Neuronal stem cell (in vitro differentiated cells): ENCODE measurements at regions not wholly inside any gene's neighbourhood (a gene's known extent, or its start where the extent isn't known, plus 50 kb on each side); places are given as distances from the start of the nearest gene placed in this dataset.

ENCODE experiments used
- DNase-seq: peaks from one replicate; pipeline ENCODE4 v3.0.0-alpha.2; 2013; ENCODE audit warnings: low spot score
- H2AFZ ChIP-seq: one replicate; pipeline ENCODE4 v1.6.1; 2013; ENCODE audit warnings: mild to moderate bottlenecking, low read length, inconsistent platforms
- H2AK5ac ChIP-seq: 2 replicates; pipeline ENCODE4 v1.6.1; 2013; ENCODE audit warnings: low read depth, mild to moderate bottlenecking, inconsistent platforms, low read length, moderate library complexity, mixed read lengths
- H2BK120ac ChIP-seq: 2 replicates; pipeline ENCODE4 v1.6.1; 2013; ENCODE audit warnings: low read depth, mild to moderate bottlenecking, inconsistent platforms, low read length, moderate library complexity, mixed read lengths
- H2BK12ac ChIP-seq: one replicate; pipeline ENCODE4 v1.6.1; 2013; ENCODE audit warnings: low read length, inconsistent platforms
- H2BK15ac ChIP-seq: 2 replicates; pipeline ENCODE4 v1.6.1; 2013; ENCODE audit warnings: mild to moderate bottlenecking, low read length, inconsistent platforms, mixed read lengths
- H2BK5ac ChIP-seq: one replicate; pipeline ENCODE4 v1.6.1; 2013; ENCODE audit warnings: inconsistent platforms, mild to moderate bottlenecking, low read length, moderate library complexity
- H3K14ac ChIP-seq: one replicate; pipeline ENCODE4 v1.6.1; 2013; ENCODE audit warnings: low read length, inconsistent platforms
- H3K18ac ChIP-seq: 2 replicates; pipeline ENCODE4 v1.6.1; 2013; ENCODE audit warnings: low read length, inconsistent platforms
- H3K23ac ChIP-seq: 2 replicates; pipeline ENCODE4 v1.6.1; 2013; ENCODE audit warnings: low read depth, mild to moderate bottlenecking, mixed read lengths, low read length, inconsistent platforms; ENCODE audit not compliant: poor library complexity
- H3K27ac ChIP-seq: replicated peaks from 3 replicates; pipeline ENCODE4 v1.5.1; 2013; ENCODE audit warnings: low read length, inconsistent platforms
- H3K27me3 ChIP-seq, 3 experiments: 2 replicates each; pipeline ENCODE4 v1.6.1; 2013; ENCODE audit warnings: low read length in 3 of 3, mild to moderate bottlenecking in 2 of 3, inconsistent platforms in 1 of 3, low read depth in 1 of 3, mixed read lengths in 1 of 3, moderate library complexity in 1 of 3; ENCODE audit not compliant: control insufficient read depth in 3 of 3, insufficient read depth in 3 of 3
- H3K36me3 ChIP-seq, 2 donors: replicated peaks in 1 of 2; 2 replicates each; pipeline ENCODE4 v1.6.1; 2013; ENCODE audit warnings: low read length in 2 of 2; ENCODE audit not compliant: control insufficient read depth in 2 of 2, insufficient read depth in 2 of 2
- H3K4ac ChIP-seq: 2 replicates; pipeline ENCODE4 v1.6.1; 2013; ENCODE audit warnings: inconsistent platforms, mild to moderate bottlenecking, low read length, moderate library complexity
- H3K4me1 ChIP-seq, 2 donors: 1 replicate in 1 of 2; 2 replicates in 1 of 2; pipeline ENCODE4 v1.6.1; 2013; ENCODE audit warnings: low read length in 2 of 2, low read depth in 1 of 2; ENCODE audit not compliant: control insufficient read depth in 2 of 2, insufficient read depth in 1 of 2
- H3K4me2 ChIP-seq: one replicate; pipeline ENCODE4 v1.6.1; 2013; ENCODE audit warnings: mild to moderate bottlenecking, low read length, inconsistent platforms; ENCODE audit not compliant: insufficient read depth, poor library complexity, severe bottlenecking
- H3K4me3 ChIP-seq, 2 donors: 2 replicates each; pipeline ENCODE4 v1.5.1; 2013; ENCODE audit warnings: low read length in 2 of 2, mild to moderate bottlenecking in 2 of 2, inconsistent platforms in 1 of 2, moderate library complexity in 1 of 2
- H3K79me1 ChIP-seq: one replicate; pipeline ENCODE4 v1.6.1; 2013; ENCODE audit warnings: low read depth, mild to moderate bottlenecking, inconsistent platforms, low read length, moderate library complexity
- H3K9ac ChIP-seq: one replicate; pipeline ENCODE4 v1.6.1; 2013; ENCODE audit warnings: mild to moderate bottlenecking, low read depth, low read length, inconsistent platforms; ENCODE audit not compliant: poor library complexity
- H3K9me3 ChIP-seq, 2 donors: replicated peaks in 1 of 2; 2 replicates each; pipeline versions ENCODE3 to v1.6.1; 2013; ENCODE audit warnings: low read length in 2 of 2, mild to moderate bottlenecking in 2 of 2, inconsistent platforms in 1 of 2, low read depth in 1 of 2, mixed read lengths in 1 of 2, moderate library complexity in 1 of 2; ENCODE audit not compliant: control insufficient read depth in 2 of 2, insufficient read depth in 1 of 2
- H4K8ac ChIP-seq: one replicate; pipeline ENCODE4 v1.6.1; 2013; ENCODE audit warnings: low read depth, mild to moderate bottlenecking, inconsistent platforms, low read length, moderate library complexity
- H4K91ac ChIP-seq: one replicate; pipeline ENCODE4 v1.6.1; 2013; ENCODE audit warnings: low read length, low read depth, mild to moderate bottlenecking, inconsistent platforms; ENCODE audit not compliant: poor library complexity
- WGBS, 2 donors: extraction: QIAGEN DNeasy Blood & Tissue Kit; methylation state at CpG; one replicate each; pipeline ENCODE4 v1.1.7; 2013; ENCODE audit warnings: missing lambda C conversion rate in 2 of 2, mixed read lengths in 1 of 2; ENCODE audit not compliant: insufficient read length in 2 of 2, insufficient replicate concordance in 1 of 2; ENCODE audit errors: extremely low coverage in 2 of 2; 5-methylcytosine and 5-hydroxymethylcytosine counted together

DNA sequence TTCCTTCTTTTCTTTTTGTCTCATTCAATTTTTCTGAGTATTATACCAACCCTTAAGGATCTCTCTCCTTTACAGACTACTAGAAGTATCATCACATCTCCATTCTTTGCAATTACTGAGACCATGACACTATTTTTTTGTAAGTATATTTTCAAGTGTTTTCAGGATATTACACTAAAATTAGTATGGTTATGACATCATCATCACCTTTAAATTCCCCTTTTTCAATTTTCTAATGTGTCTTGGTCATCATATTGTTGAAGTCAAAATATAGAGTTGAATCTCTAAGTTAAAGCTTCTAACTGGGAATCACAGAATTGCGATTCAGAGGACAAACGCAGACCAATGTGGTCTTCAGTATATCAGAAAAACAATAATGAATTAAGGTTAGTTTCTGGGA is 1475.1 kb downstream of the OTOL1 start:
- Histone ChIP-seq H3K9ac (no peak overlapping the region), H3K79me1 (no peaks in the 10 kb centered on the region), H3K14ac (no peak overlapping the region), H3K36me3 (no peaks in the 10 kb centered on the region), H3K27me3 (no peaks in the 10 kb centered on the region), H3K18ac (no peak overlapping the region), H2BK120ac (no peak overlapping the region), H3K4me2 (no peak overlapping the region), H2AFZ (no peak overlapping the region), H3K23ac (no peak overlapping the region), H3K4me1 (no peaks in the 10 kb centered on the region), H3K4ac (no peak overlapping the region), H3K9me3 (no peaks in the 10 kb centered on the region), H3K4me3 (no peak overlapping the region), H3K27ac (no peak overlapping the region), H2AK5ac (no peak overlapping the region), H2BK12ac (no peak overlapping the region), H2BK5ac (no peak overlapping the region), H2BK15ac (no peak overlapping the region), H4K8ac (no peak overlapping the region), H4K91ac (no peak overlapping the region)
- WGBS, 2 donors: no CpG with 5 or more reads among the region's 2 CpGs
- no peak for DNase-seq

- Histone ChIP-seq H3K9me3 (no peaks in the 10 kb centered on the region), H2AK5ac (no peak overlapping the region), H3K36me3 (no peaks in the 10 kb centered on the region), H3K23ac (no peak overlapping the region), H3K27me3 (no peaks in the 10 kb centered on the region), H3K14ac (no peak overlapping the region), H4K8ac (no peak overlapping the region), H4K91ac (no peak overlapping the region), H3K27ac (no peak overlapping the region), H2BK15ac (no peak overlapping the region), H3K4me2 (no peak overlapping the region), H2BK12ac (no peak overlapping the region), H2AFZ (peak overlapping the region; percentile 38), H2BK120ac (no peak overlapping the region), H3K4ac (no peak overlapping the region), H3K9ac (no peak overlapping the region), H3K79me1 (no peaks in the 10 kb centered on the region), H3K4me3 (no peak overlapping the region), H3K18ac (no peak overlapping the region), H2BK5ac (no peak overlapping the region), H3K4me1 (no peaks in the 10 kb centered on the region)
- DNase-seq: no peak
Observed at GRCh38 chr3:162973428-162973917, 1476.9 kb downstream of the OTOL1 start.

GRCh38 chr3:162978136-162978535 is 1481.5 kb downstream of the OTOL1 start:
- DNase-seq: no peak
- no peak overlapping the region for H3K4me3 ChIP-seq
- no peaks in the 10 kb centered on the region for H3K9me3 ChIP-seq
- no peak overlapping the region for H4K8ac ChIP-seq
- H4K91ac ChIP-seq: no peak overlapping the region
- H2BK12ac ChIP-seq: no peak overlapping the region
- H3K27me3 ChIP-seq: no peaks in the 10 kb centered on the region
- WGBS, 2 donors: no CpG with 5 or more reads among the region's 2 CpGs
- no peak overlapping the region for H2BK15ac ChIP-seq
- no peak overlapping the region for H3K23ac ChIP-seq
- H3K14ac ChIP-seq: no peak overlapping the region
- H3K4ac ChIP-seq: no peak overlapping the region
- H2BK5ac ChIP-seq: no peak overlapping the region
- H3K79me1 ChIP-seq: no peaks in the 10 kb centered on the region
- H2BK120ac ChIP-seq: no peak overlapping the region
- no peak overlapping the region for H3K9ac ChIP-seq
- no peaks in the 10 kb centered on the region for H3K36me3 ChIP-seq
- H3K18ac ChIP-seq: no peak overlapping the region
- no peak overlapping the region for H3K4me2 ChIP-seq
- H2AFZ ChIP-seq: no peak overlapping the region
- no peak overlapping the region for H3K27ac ChIP-seq
- H2AK5ac ChIP-seq: no peak overlapping the region
- no peaks in the 10 kb centered on the region for H3K4me1 ChIP-seq

DNA sequence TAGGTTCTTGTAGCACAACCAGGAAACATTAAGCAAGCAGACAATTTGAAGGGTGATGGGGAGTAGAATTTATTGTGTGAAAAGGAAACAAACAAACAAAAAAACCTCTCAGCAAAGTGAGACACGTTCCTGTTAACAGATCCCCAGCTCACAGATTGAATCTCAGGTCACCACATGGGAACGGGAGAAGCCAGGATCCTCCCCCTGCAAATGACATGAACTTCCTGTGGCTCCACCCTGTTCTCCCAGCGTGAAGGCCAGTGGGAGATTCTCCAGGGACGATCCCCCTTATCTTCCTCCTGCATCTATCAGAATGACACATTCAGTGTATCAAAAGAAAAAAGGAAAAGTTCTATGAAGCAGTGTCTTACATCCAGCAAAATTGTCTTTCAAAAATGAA is 1488.1 kb downstream of the OTOL1 start:
- Histone ChIP-seq H3K4ac (no peak overlapping the region), H3K27ac (no peak overlapping the region), H3K27me3 (no peaks in the 10 kb centered on the region), H4K8ac (no peak overlapping the region), H3K9me3 (no peaks in the 10 kb centered on the region), H3K4me3 (no peak overlapping the region), H3K36me3 (no peaks in the 10 kb centered on the region), H2BK15ac (no peak overlapping the region), H3K18ac (no peak overlapping the region), H2BK12ac (no peak overlapping the region), H3K79me1 (no peaks in the 10 kb centered on the region), H2AFZ (peak overlapping the region; percentile 54), H3K14ac (no peak overlapping the region), H3K4me1 (no peaks in the 10 kb centered on the region), H2BK120ac (no peak overlapping the region), H3K23ac (no peak overlapping the region), H3K4me2 (no peak overlapping the region), H3K9ac (no peak overlapping the region), H2AK5ac (no peak overlapping the region), H2BK5ac (no peak overlapping the region), H4K91ac (no peak overlapping the region)
- no CpG with 5 or more reads among the region's 4 CpGs for WGBS, 2 donors
- no peak for DNase-seq
